ENCODE measurements at regions not wholly inside any gene's neighbourhood (a gene's known extent, or its start where the extent isn't known, plus 50 kb on each side); places are given as distances from the start of the nearest gene placed in this dataset.

GRCh38 chr18:42340423-42341009 lies 385.5 kb downstream of the PIK3C3 start:
- TF ChIP-seq, protein P1, sequence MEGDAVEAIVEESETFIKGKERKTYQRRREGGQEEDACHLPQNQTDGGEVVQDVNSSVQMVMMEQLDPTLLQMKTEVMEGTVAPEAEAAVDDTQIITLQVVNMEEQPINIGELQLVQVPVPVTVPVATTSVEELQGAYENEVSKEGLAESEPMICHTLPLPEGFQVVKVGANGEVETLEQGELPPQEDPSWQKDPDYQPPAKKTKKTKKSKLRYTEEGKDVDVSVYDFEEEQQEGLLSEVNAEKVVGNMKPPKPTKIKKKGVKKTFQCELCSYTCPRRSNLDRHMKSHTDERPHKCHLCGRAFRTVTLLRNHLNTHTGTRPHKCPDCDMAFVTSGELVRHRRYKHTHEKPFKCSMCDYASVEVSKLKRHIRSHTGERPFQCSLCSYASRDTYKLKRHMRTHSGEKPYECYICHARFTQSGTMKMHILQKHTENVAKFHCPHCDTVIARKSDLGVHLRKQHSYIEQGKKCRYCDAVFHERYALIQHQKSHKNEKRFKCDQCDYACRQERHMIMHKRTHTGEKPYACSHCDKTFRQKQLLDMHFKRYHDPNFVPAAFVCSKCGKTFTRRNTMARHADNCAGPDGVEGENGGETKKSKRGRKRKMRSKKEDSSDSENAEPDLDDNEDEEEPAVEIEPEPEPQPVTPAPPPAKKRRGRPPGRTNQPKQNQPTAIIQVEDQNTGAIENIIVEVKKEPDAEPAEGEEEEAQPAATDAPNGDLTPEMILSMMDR (IDR thresholded peaks at IDR 0.05 in 2 of 3, conservative IDR thresholded peaks at IDR 0.05 in 1 of 3; ENCODE audit: insufficient read depth in 2 of 3, low read depth in 1 of 3, low read length in 3 of 3): no peak
- TF ChIP-seq ATF3 (IDR thresholded peaks at IDR 0.05): no peak
- TF ChIP-seq ATF3 (CRISPR knock-in tag; conservative IDR thresholded peaks at IDR 0.05): no peak
- TF ChIP-seq FOSL1 (tag; conservative IDR thresholded peaks at IDR 0.05): no peak
- no peak for TF ChIP-seq ZNF696 (CRISPR knock-in tag; conservative IDR thresholded peaks at IDR 0.05)
- TF ChIP-seq PURB (CRISPR knock-in tag; IDR thresholded peaks at IDR 0.05; ENCODE audit: low read depth): no peak
- TF ChIP-seq, protein P2, sequence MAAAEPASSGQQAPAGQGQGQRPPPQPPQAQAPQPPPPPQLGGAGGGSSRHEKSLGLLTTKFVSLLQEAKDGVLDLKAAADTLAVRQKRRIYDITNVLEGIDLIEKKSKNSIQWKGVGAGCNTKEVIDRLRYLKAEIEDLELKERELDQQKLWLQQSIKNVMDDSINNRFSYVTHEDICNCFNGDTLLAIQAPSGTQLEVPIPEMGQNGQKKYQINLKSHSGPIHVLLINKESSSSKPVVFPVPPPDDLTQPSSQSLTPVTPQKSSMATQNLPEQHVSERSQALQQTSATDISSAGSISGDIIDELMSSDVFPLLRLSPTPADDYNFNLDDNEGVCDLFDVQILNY (CRISPR knock-in tag; IDR thresholded peaks at IDR 0.05): no peak
- TF ChIP-seq ZNF76 (CRISPR knock-in tag; IDR thresholded peaks at IDR 0.05; ENCODE audit: borderline replicate concordance): no peak
- no peak for TF ChIP-seq ILF3 (IDR thresholded peaks at IDR 0.05; ENCODE audit: borderline replicate concordance)
- TF ChIP-seq SETDB1 (IDR thresholded peaks at IDR 0.05; ENCODE audit: low read length): no peak
